ENCODE measurements at regions not wholly inside any gene's neighbourhood (a gene's known extent, or its start where the extent isn't known, plus 50 kb on each side); places are given as distances from the start of the nearest gene placed in this dataset.

GRCh38 chr6:23409531-23409930 is 716.5 kb upstream of the NRSN1 start:
- Mint-ChIP-seq H3K27me3 (peaks cover 3% of the 10 kb centered on the region), H3K36me3 (ENCODE audit: insufficient read depth) (peaks cover 1% of the 10 kb centered on the region), H3K27ac (no peak overlapping the region), H3K4me1 (ENCODE audit: low read depth) (peaks cover 3% of the 10 kb centered on the region), H3K9me3 (ENCODE audit: low read depth) (peaks cover 7% of the 10 kb centered on the region), H3K4me3 (ENCODE audit: low read depth) (no peak overlapping the region)
- no peak for TF ChIP-seq CTCF (IDR thresholded peaks at IDR 0.05; ENCODE audit: unreplicated experiment)
- DNase-seq (ENCODE audit: low spot score, unreplicated experiment): no peak

GRCh38 chr6:23410439-23410838 is 715.6 kb upstream of the NRSN1 start:
- no peak overlapping the region for H3K4me3 Mint-ChIP-seq (ENCODE audit: low read depth)
- H3K4me1 Mint-ChIP-seq (ENCODE audit: low read depth): peaks cover 3% of the 10 kb centered on the region
- no peak overlapping the region for H3K27ac Mint-ChIP-seq
- peaks cover 7% of the 10 kb centered on the region for H3K9me3 Mint-ChIP-seq (ENCODE audit: low read depth)
- peaks cover 3% of the 10 kb centered on the region for H3K27me3 Mint-ChIP-seq
- TF ChIP-seq CTCF (IDR thresholded peaks at IDR 0.05; ENCODE audit: unreplicated experiment): no peak
- no peak for DNase-seq (ENCODE audit: low spot score, unreplicated experiment)
- peaks cover 1% of the 10 kb centered on the region for H3K36me3 Mint-ChIP-seq (ENCODE audit: insufficient read depth)

GRCh38 chr6:23412770-23413169 is 713.2 kb upstream of the NRSN1 start:
- peaks cover 7% of the 10 kb centered on the region for H3K9me3 Mint-ChIP-seq (ENCODE audit: low read depth)
- no peak overlapping the region for H3K4me3 Mint-ChIP-seq (ENCODE audit: low read depth)
- no peak for DNase-seq (ENCODE audit: low spot score, unreplicated experiment)
- no peak for TF ChIP-seq CTCF (IDR thresholded peaks at IDR 0.05; ENCODE audit: unreplicated experiment)
- H3K36me3 Mint-ChIP-seq (ENCODE audit: insufficient read depth): peaks cover 1% of the 10 kb centered on the region
- H3K27me3 Mint-ChIP-seq: peaks cover 3% of the 10 kb centered on the region
- H3K27ac Mint-ChIP-seq: no peak overlapping the region
- peaks cover 3% of the 10 kb centered on the region for H3K4me1 Mint-ChIP-seq (ENCODE audit: low read depth)

- no peak overlapping the region for H3K4me3 Mint-ChIP-seq (ENCODE audit: low read depth)
- peaks cover 2% of the 10 kb centered on the region for H3K27me3 Mint-ChIP-seq
- H3K27ac Mint-ChIP-seq: no peak overlapping the region
- peaks cover 3% of the 10 kb centered on the region for H3K4me1 Mint-ChIP-seq (ENCODE audit: low read depth)
- TF ChIP-seq CTCF (IDR thresholded peaks at IDR 0.05; ENCODE audit: unreplicated experiment): no peak
- DNase-seq (ENCODE audit: low spot score, unreplicated experiment): no peak
- peaks cover 1% of the 10 kb centered on the region for H3K36me3 Mint-ChIP-seq (ENCODE audit: insufficient read depth)
- H3K9me3 Mint-ChIP-seq (ENCODE audit: low read depth): peaks cover 7% of the 10 kb centered on the region
Observed at GRCh38 chr6:23413327-23414050, 712.5 kb upstream of the NRSN1 start.

- H3K4me3 Mint-ChIP-seq (ENCODE audit: low read depth): no peak overlapping the region
- no peaks in the 10 kb centered on the region for H3K27me3 Mint-ChIP-seq
- H3K9me3 Mint-ChIP-seq (ENCODE audit: low read depth): peaks cover 7% of the 10 kb centered on the region
- DNase-seq (ENCODE audit: low spot score, unreplicated experiment): no peak
- TF ChIP-seq CTCF (IDR thresholded peaks at IDR 0.05; ENCODE audit: unreplicated experiment): peak; percentile 25
- peaks cover 1% of the 10 kb centered on the region for H3K36me3 Mint-ChIP-seq (ENCODE audit: insufficient read depth)
- no peak overlapping the region for H3K27ac Mint-ChIP-seq
- H3K4me1 Mint-ChIP-seq (ENCODE audit: low read depth): peaks cover 3% of the 10 kb centered on the region
Observed at GRCh38 chr6:23414051-23414445, 712.0 kb upstream of the NRSN1 start.

Data from progenitor cell of endocrine pancreas (in vitro differentiated cells).